PC-3 (cell line): ENCODE measurements at regions not wholly inside any gene's neighbourhood (a gene's known extent, or its start where the extent isn't known, plus 50 kb on each side); places are given as distances from the start of the nearest gene placed in this dataset.
"Not testable (repeated sequence)": the region's sequence is repeated elsewhere in the genome, so short reads cannot be mapped to it uniquely, and the experiment has no call there.

ENCODE experiments used
- EZH2 ChIP-seq: fragments of 300-600 bp; sonication (generic); IDR thresholded peaks from one replicate; pipeline ENCODE4 v1.6.1; 2017; ENCODE audit warnings: antibody characterized with exemption, mild to moderate bottlenecking, low read length; ENCODE audit not compliant: unreplicated experiment
- EZH2phosphoT487 ChIP-seq: fragments of 300-600 bp; sonication (generic); IDR thresholded peaks from 2 replicates; pipeline ENCODE4 v1.6.1; 2018; ENCODE audit warnings: mild to moderate bottlenecking, antibody characterized with exemption, low read length, borderline replicate concordance
- TF ChIP-seq, protein P1 (sequence below): fragments of 300-600 bp; sonication (generic); conservative IDR thresholded peaks from 2 replicates; pipeline ENCODE4 v1.5.1; 2017; ENCODE audit warnings: antibody characterized with exemption, low read depth, mild to moderate bottlenecking, low read length

DNA sequence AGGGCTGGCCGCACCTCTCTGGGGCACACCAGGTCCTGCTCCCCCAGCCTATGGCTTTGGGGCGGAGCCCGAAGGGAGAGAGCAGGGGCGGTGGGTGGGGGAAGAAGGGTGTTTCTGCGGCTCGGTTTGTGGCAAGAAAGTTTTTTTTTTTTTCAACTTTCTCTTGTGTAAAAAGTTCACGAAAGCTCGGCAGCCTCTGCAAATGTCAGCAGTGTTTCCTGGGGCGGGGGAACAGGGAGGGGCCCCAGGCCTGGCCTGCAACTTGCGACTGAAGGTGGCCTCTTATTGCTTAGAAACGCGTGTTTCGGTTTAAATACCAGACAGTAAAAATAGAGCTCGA is 137.4 kb upstream of the PTPN20 start:
- TF ChIP-seq, protein P1, sequence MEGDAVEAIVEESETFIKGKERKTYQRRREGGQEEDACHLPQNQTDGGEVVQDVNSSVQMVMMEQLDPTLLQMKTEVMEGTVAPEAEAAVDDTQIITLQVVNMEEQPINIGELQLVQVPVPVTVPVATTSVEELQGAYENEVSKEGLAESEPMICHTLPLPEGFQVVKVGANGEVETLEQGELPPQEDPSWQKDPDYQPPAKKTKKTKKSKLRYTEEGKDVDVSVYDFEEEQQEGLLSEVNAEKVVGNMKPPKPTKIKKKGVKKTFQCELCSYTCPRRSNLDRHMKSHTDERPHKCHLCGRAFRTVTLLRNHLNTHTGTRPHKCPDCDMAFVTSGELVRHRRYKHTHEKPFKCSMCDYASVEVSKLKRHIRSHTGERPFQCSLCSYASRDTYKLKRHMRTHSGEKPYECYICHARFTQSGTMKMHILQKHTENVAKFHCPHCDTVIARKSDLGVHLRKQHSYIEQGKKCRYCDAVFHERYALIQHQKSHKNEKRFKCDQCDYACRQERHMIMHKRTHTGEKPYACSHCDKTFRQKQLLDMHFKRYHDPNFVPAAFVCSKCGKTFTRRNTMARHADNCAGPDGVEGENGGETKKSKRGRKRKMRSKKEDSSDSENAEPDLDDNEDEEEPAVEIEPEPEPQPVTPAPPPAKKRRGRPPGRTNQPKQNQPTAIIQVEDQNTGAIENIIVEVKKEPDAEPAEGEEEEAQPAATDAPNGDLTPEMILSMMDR: not testable (repeated sequence)
- TF ChIP-seq EZH2phosphoT487, EZH2: not testable (repeated sequence)
